ENCODE measurements at regions not wholly inside any gene's neighbourhood (a gene's known extent, or its start where the extent isn't known, plus 50 kb on each side); places are given as distances from the start of the nearest gene placed in this dataset.

- no peak for DNase-seq
Measured at GRCh38 chr12:91914701-91915100, 230.9 kb downstream of the BTG1 start.

GRCh38 chr12:91913651-91914050 is 232.0 kb downstream of the BTG1 start:
- DNase-seq = no peak

GRCh38 chr12:91913124-91913523 is 232.5 kb downstream of the BTG1 start:
- DNase-seq = no peak

- DNase-seq = no peak
Measured at GRCh38 chr12:91912178-91912577, 233.5 kb downstream of the BTG1 start.

GRCh38 chr12:91910871-91911388 is 234.7 kb downstream of the BTG1 start:
- no peak for DNase-seq

- no peak for DNase-seq
Measured at GRCh38 chr12:91902860-91903683, 242.6 kb downstream of the BTG1 start.

GRCh38 chr12:91901381-91902074 is 244.1 kb downstream of the BTG1 start:
- DNase-seq = no peak

GRCh38 chr12:91900971-91901370 is 244.7 kb downstream of the BTG1 start:
- no peak for DNase-seq

- DNase-seq = no peak
Measured at GRCh38 chr12:91899056-91899455, 246.6 kb downstream of the BTG1 start.

GRCh38 chr12:91897025-91897515 is 248.6 kb downstream of the BTG1 start:
- DNase-seq = no peak

- no peak for DNase-seq
Measured at GRCh38 chr12:91896286-91897024, 249.2 kb downstream of the BTG1 start.

- no peak for DNase-seq
Measured at GRCh38 chr12:91894911-91895310, 250.7 kb downstream of the BTG1 start.

- DNase-seq = no peak
Measured at GRCh38 chr12:91893476-91893875, 252.2 kb downstream of the BTG1 start.

GRCh38 chr12:91892081-91892855 is 253.4 kb downstream of the BTG1 start:
- DNase-seq = no peak

- DNase-seq = peak in 1 of 2 experiments; percentile 12
Measured at GRCh38 chr12:91890742-91891141, 254.9 kb downstream of the BTG1 start.

- DNase-seq = no peak
Measured at GRCh38 chr12:91889910-91890309, 255.7 kb downstream of the BTG1 start.

- DNase-seq = no peak
Measured at GRCh38 chr12:91889059-91889458, 256.6 kb downstream of the BTG1 start.

GRCh38 chr12:91887957-91888356 is 257.7 kb downstream of the BTG1 start:
- DNase-seq = no peak

- no peak for DNase-seq
Measured at GRCh38 chr12:91885851-91886731, 259.6 kb downstream of the BTG1 start.

GRCh38 chr12:91884230-91884629 is 261.4 kb downstream of the BTG1 start:
- no peak for DNase-seq

- no peak for DNase-seq
Measured at GRCh38 chr12:91883811-91884210, 261.8 kb downstream of the BTG1 start.
